GM21619 (cell line): ENCODE measurements at regions not wholly inside any gene's neighbourhood (a gene's known extent, or its start where the extent isn't known, plus 50 kb on each side); places are given as distances from the start of the nearest gene placed in this dataset.
"Not testable (repeated sequence)": the region's sequence is repeated elsewhere in the genome, so short reads cannot be mapped to it uniquely, and the experiment has no call there.

ENCODE experiments used
- ATAC-seq: cut with Tn5 transposase; IDR thresholded peaks from one replicate; pipeline ENCODE4 v1.9.1; 2021; ENCODE audit not compliant: unreplicated experiment

GRCh38 chr14:56351861-56352260 is 227.7 kb upstream of the TMEM260 start:
- no peak for ATAC-seq

GRCh38 chr14:56352999-56353398 is 226.6 kb upstream of the TMEM260 start:
- no peak for ATAC-seq

GRCh38 chr14:56357428-56357827 is 222.2 kb upstream of the TMEM260 start:
- ATAC-seq = no peak

- no peak for ATAC-seq
Observed at GRCh38 chr14:56358275-56358674, 221.3 kb upstream of the TMEM260 start.

- ATAC-seq = peak; percentile 83
Observed at GRCh38 chr14:56358851-56359614, 220.6 kb upstream of the TMEM260 start.

GRCh38 chr14:56365663-56366062 is 213.9 kb upstream of the TMEM260 start:
- ATAC-seq = not testable (repeated sequence)

- no peak for ATAC-seq
Observed at GRCh38 chr14:56367416-56367815, 212.2 kb upstream of the TMEM260 start.

- no peak for ATAC-seq
Observed at GRCh38 chr14:56371737-56372136, 207.9 kb upstream of the TMEM260 start.

- ATAC-seq = no peak
Observed at GRCh38 chr14:56374421-56374820, 205.2 kb upstream of the TMEM260 start.

- ATAC-seq = no peak
Observed at GRCh38 chr14:56378046-56378445, 201.6 kb upstream of the TMEM260 start.

GRCh38 chr14:56378475-56378877 is 201.1 kb upstream of the TMEM260 start:
- no peak for ATAC-seq

- ATAC-seq = no peak
Observed at GRCh38 chr14:56379956-56380355, 199.6 kb upstream of the TMEM260 start.

- no peak for ATAC-seq
Observed at GRCh38 chr14:56386024-56386423, 193.6 kb upstream of the TMEM260 start.

GRCh38 chr14:56390859-56391258 is 188.7 kb upstream of the TMEM260 start:
- ATAC-seq = no peak

GRCh38 chr14:56394826-56395530 is 184.6 kb upstream of the TMEM260 start:
- no peak for ATAC-seq

GRCh38 chr14:56400109-56400825 is 179.3 kb upstream of the TMEM260 start:
- ATAC-seq = no peak

- no peak for ATAC-seq
Observed at GRCh38 chr14:56412468-56413434, 166.8 kb upstream of the TMEM260 start.

- no peak for ATAC-seq
Observed at GRCh38 chr14:56413721-56414120, 165.9 kb upstream of the TMEM260 start.

GRCh38 chr14:56414236-56414635 is 165.4 kb upstream of the TMEM260 start:
- ATAC-seq = no peak

- ATAC-seq = no peak
Observed at GRCh38 chr14:56416213-56416612, 163.4 kb upstream of the TMEM260 start.

GRCh38 chr14:56417173-56417572 is 162.4 kb upstream of the TMEM260 start:
- no peak for ATAC-seq
